PC-9 (cell line): ENCODE measurements at regions not wholly inside any gene's neighbourhood (a gene's known extent, or its start where the extent isn't known, plus 50 kb on each side); places are given as distances from the start of the nearest gene placed in this dataset.

Source experiments
- BruUV-seq: library from RNA; stranded (reverse); fragments of 400-500 nt; replicated peaks from 2 replicates; lab custom pipeline; 2021; lab: Mats Ljungman, UMichigan
- CTCF ChIA-PET: fragments of 300-600 bp; sonication (Branson Sonifier 250); formaldehyde crosslinking; loops from one replicate; lab custom pipeline; 2022; ENCODE audit warnings: antibody characterized with exemption; lab: Charles Lee
- POLR2A ChIA-PET: fragments of 300-600 bp; sonication (Branson Sonifier 250); formaldehyde crosslinking; loops from one replicate; lab custom pipeline; 2022; ENCODE audit warnings: antibody characterized with exemption; ENCODE audit not compliant: unreplicated experiment; lab: Charles Lee
- DNase-seq, 2 experiments: peaks; one replicate each; pipeline versions ENCODE4 v3.0.0 to v3.0.0-alpha.2; 2015 to 2022; ENCODE audit warnings: mixed read lengths in 1 of 2
- H2AFZ ChIP-seq: fragments of 200-600 bp; sonication (generic); 2 replicates; pipeline ENCODE4 v1.8.1; 2017; ENCODE audit warnings: antibody characterized with exemption
- H3F3A ChIP-seq: fragments of 200-600 bp; sonication (generic); 2 replicates; pipeline ENCODE4 v1.8.1; 2017; ENCODE audit warnings: antibody characterized with exemption, mild to moderate bottlenecking, low read depth; ENCODE audit not compliant: insufficient read depth
- H3K27ac ChIP-seq: fragments of 200-600 bp; sonication (generic); 2 replicates; pipeline ENCODE4 v1.6.1; 2016; ENCODE audit warnings: mixed run types
- H3K27me3 ChIP-seq: fragments of 200-600 bp; sonication (generic); 2 replicates; pipeline ENCODE4 v1.6.1; 2016; ENCODE audit warnings: low read depth, mixed run types; ENCODE audit not compliant: insufficient read depth
- H3K36me3 ChIP-seq: fragments of 200-600 bp; sonication (generic); 2 replicates; pipeline ENCODE4 v1.6.1; 2016; ENCODE audit warnings: low read depth, mixed run types
- H3K4me1 ChIP-seq: fragments of 200-600 bp; sonication (generic); replicated peaks from 2 replicates; pipeline ENCODE4 v1.6.1; 2016; ENCODE audit warnings: mixed run types; ENCODE audit not compliant: insufficient read depth
- H3K4me2 ChIP-seq: fragments of 200-600 bp; sonication (generic); 2 replicates; pipeline ENCODE4 v1.6.1; 2017; ENCODE audit warnings: mixed run types
- H3K4me3 ChIP-seq: fragments of 200-600 bp; sonication (generic); 2 replicates; pipeline ENCODE4 v1.6.1; 2016; ENCODE audit warnings: mixed run types
- H3K79me2 ChIP-seq: fragments of 200-600 bp; sonication (generic); 2 replicates; pipeline ENCODE4 v1.6.1; 2017; ENCODE audit warnings: low read depth, mixed run types
- H3K9me2 ChIP-seq: fragments of 200-600 bp; sonication (generic); 2 replicates; pipeline ENCODE4 v1.8.1; 2017; ENCODE audit warnings: mild to moderate bottlenecking; ENCODE audit not compliant: insufficient read depth
- H3K9me3 ChIP-seq: fragments of 200-600 bp; sonication (generic); 2 replicates; pipeline ENCODE4 v1.8.1; 2016; ENCODE audit warnings: low read depth; ENCODE audit not compliant: insufficient read depth
- H4K20me1 ChIP-seq: fragments of 200-600 bp; sonication (generic); 2 replicates; pipeline ENCODE4 v1.8.1; 2017; ENCODE audit not compliant: insufficient read depth
- EZH2 ChIP-seq: fragments of 200-600 bp; sonication (generic); IDR thresholded peaks from 2 replicates; pipeline ENCODE4 v1.8.0; 2017; ENCODE audit warnings: antibody characterized with exemption, low read depth
- intact Hi-C: fragments of 100-400 bp; cut with micrococcal nuclease; formaldehyde crosslinking; loops from one replicate; pipeline ENCODE4 v1.10.0; 2022; ENCODE audit not compliant: unreplicated experiment
- TF ChIP-seq, protein P1 (sequence below): fragments of 200-600 bp; sonication (generic); conservative IDR thresholded peaks from 2 replicates; pipeline ENCODE4 v1.6.1; 2017; ENCODE audit warnings: mixed run types, antibody characterized with exemption, mild to moderate bottlenecking, moderate library complexity

DNA sequence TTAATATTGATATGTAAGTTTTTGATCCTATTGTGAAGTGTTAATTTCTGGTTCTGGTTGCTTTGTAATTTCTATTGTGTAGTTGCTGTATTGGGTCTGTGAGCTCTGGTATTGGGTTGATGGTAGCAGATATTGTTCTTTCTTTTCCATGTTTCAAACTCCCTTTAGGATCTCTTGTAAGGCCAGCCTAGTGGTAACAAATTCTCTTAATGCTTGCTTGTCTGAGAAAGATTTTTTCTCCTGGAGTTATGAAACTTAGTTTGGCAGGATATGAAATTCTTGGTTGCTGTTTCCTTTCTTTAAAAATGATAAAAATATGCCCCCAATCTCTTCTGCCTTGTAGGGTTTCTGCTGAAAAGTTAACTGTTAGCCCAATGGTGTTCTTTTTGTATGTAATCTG lies 268.6 kb upstream of the PLSCR5 start:
- H4K20me1 ChIP-seq: no peaks in the 10 kb centered on the region
- H3K27me3 ChIP-seq: no peaks in the 10 kb centered on the region
- ChIA-PET POLR2A (no interaction called here), CTCF (no interaction called here)
- no peak for DNase-seq
- no peaks in the 10 kb centered on the region for H3K9me3 ChIP-seq
- no peaks in the 10 kb centered on the region for H3F3A ChIP-seq
- H3K4me2 ChIP-seq: no peak overlapping the region
- H3K36me3 ChIP-seq: no peaks in the 10 kb centered on the region
- H3K27ac ChIP-seq: no peak overlapping the region
- intact Hi-C loops: no loop called here
- TF ChIP-seq EZH2: no peak
- TF ChIP-seq, protein P1, sequence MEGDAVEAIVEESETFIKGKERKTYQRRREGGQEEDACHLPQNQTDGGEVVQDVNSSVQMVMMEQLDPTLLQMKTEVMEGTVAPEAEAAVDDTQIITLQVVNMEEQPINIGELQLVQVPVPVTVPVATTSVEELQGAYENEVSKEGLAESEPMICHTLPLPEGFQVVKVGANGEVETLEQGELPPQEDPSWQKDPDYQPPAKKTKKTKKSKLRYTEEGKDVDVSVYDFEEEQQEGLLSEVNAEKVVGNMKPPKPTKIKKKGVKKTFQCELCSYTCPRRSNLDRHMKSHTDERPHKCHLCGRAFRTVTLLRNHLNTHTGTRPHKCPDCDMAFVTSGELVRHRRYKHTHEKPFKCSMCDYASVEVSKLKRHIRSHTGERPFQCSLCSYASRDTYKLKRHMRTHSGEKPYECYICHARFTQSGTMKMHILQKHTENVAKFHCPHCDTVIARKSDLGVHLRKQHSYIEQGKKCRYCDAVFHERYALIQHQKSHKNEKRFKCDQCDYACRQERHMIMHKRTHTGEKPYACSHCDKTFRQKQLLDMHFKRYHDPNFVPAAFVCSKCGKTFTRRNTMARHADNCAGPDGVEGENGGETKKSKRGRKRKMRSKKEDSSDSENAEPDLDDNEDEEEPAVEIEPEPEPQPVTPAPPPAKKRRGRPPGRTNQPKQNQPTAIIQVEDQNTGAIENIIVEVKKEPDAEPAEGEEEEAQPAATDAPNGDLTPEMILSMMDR: no peak
- no TSS peak for BruUV-seq
- H2AFZ ChIP-seq: no peak overlapping the region
- H3K4me3 ChIP-seq: no peak overlapping the region
- no peaks in the 10 kb centered on the region for H3K4me1 ChIP-seq
- no peaks in the 10 kb centered on the region for H3K79me2 ChIP-seq
- no peaks in the 10 kb centered on the region for H3K9me2 ChIP-seq

DNA sequence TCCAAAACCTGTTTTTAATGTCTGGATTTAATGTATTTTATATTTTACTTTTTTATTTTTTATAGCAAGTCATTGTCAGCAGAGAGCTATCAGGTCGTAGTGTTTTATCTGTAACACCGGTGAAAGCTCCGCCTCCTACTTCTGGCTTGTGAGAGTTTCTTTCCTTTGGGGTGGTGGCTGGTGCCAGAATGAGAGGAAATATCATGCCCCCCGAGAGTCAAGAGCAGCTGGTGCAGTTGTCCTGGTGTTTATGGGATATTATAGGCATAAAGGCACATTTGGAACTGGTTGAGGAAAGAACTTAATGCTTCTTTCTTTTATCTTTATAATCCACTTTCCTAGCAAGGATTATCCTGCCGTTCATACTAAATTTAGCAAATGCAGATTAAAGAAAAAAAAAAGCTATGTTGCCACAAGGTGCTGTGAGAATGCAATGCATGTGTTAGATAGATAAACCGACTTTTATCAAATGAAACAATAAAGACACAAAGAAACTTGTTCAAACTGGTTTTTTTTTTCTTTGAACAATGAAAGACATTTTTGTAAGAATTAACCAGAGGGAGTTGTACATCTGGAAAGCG lies 260.1 kb upstream of the PLSCR5 start:
- no TSS peak for BruUV-seq
- no peaks in the 10 kb centered on the region for H3K79me2 ChIP-seq
- no peaks in the 10 kb centered on the region for H3K27me3 ChIP-seq
- H3K9me3 ChIP-seq: no peaks in the 10 kb centered on the region; the same call in 1 of the 2 replicates
- H3K27ac ChIP-seq: no peak overlapping the region
- H3K4me2 ChIP-seq: no peak overlapping the region
- POLR2A ChIA-PET: no interaction called here
- no peak for DNase-seq
- H3K36me3 ChIP-seq: no peaks in the 10 kb centered on the region
- H2AFZ ChIP-seq: no peak overlapping the region
- no peak overlapping the region for H3K4me3 ChIP-seq
- H3F3A ChIP-seq: no peaks in the 10 kb centered on the region
- H3K4me1 ChIP-seq: no peaks in the 10 kb centered on the region
- TF ChIP-seq, protein P1: no peak
- no peak for TF ChIP-seq EZH2
- H4K20me1 ChIP-seq: no peaks in the 10 kb centered on the region
- CTCF ChIA-PET: no interaction called here
- intact Hi-C loops: no loop called here
- H3K9me2 ChIP-seq: no peaks in the 10 kb centered on the region

DNA sequence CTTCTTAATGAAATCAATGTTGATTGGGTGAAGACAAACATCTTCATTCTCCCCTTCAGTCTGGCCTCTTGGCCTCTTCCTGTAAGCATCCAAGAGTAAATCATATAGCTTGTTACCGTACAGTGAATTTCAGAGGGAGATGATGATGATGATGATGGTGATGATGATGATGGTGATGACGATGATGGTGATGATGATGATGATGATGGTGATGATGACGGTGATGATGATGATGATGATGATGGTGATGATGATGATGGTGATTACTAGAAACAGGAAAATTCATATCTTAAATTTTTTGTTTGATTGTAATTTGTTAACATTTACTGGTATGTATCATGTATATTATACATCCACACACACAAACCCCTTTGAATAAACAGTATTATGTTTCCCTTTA lies 256.1 kb upstream of the PLSCR5 start:
- no peaks in the 10 kb centered on the region for H3K4me1 ChIP-seq
- H3K4me2 ChIP-seq: no peak overlapping the region
- H3K27ac ChIP-seq: no peak overlapping the region
- no TSS peak for BruUV-seq
- H3K9me3 ChIP-seq: no peaks in the 10 kb centered on the region
- H3K36me3 ChIP-seq: no peaks in the 10 kb centered on the region
- ChIA-PET POLR2A (no interaction called here), CTCF (no interaction called here)
- no peak overlapping the region for H3K4me3 ChIP-seq
- no peaks in the 10 kb centered on the region for H3K9me2 ChIP-seq
- no peak for DNase-seq
- no peaks in the 10 kb centered on the region for H4K20me1 ChIP-seq
- H2AFZ ChIP-seq: no peak overlapping the region
- no peaks in the 10 kb centered on the region for H3K79me2 ChIP-seq
- intact Hi-C loops: no loop called here
- H3F3A ChIP-seq: no peaks in the 10 kb centered on the region
- H3K27me3 ChIP-seq: no peaks in the 10 kb centered on the region
- no peak for TF ChIP-seq EZH2
- TF ChIP-seq, protein P1: no peak
